ENCODE measurements at regions not wholly inside any gene's neighbourhood (a gene's known extent, or its start where the extent isn't known, plus 50 kb on each side); places are given as distances from the start of the nearest gene placed in this dataset.

GRCh38 chr10:10873289-10873688 is 144.4 kb upstream of the CELF2 start:
- no peak for DNase-seq

GRCh38 chr10:10873915-10874314 is 143.8 kb upstream of the CELF2 start:
- no peak for DNase-seq

GRCh38 chr10:10878963-10879362 is 138.7 kb upstream of the CELF2 start:
- DNase-seq: no peak

- DNase-seq: no peak
These were observed 136.4 kb upstream of the CELF2 start for GRCh38 chr10:10881117-10881813.

- no peak for DNase-seq
These were observed 133.9 kb upstream of the CELF2 start for GRCh38 chr10:10883737-10884136.

- no peak for DNase-seq
These were observed 130.7 kb upstream of the CELF2 start for GRCh38 chr10:10886861-10887531.

GRCh38 chr10:10891124-10892082 is 126.3 kb upstream of the CELF2 start:
- no peak for DNase-seq

GRCh38 chr10:10892290-10892875 is 125.3 kb upstream of the CELF2 start:
- DNase-seq: no peak

- DNase-seq: no peak
These were observed 120.3 kb upstream of the CELF2 start for GRCh38 chr10:10897400-10897799.

- DNase-seq: no peak
These were observed 115.8 kb upstream of the CELF2 start for GRCh38 chr10:10901906-10902305.

GRCh38 chr10:10902951-10903350 is 114.7 kb upstream of the CELF2 start:
- DNase-seq: no peak

GRCh38 chr10:10903620-10904019 is 114.1 kb upstream of the CELF2 start:
- no peak for DNase-seq

GRCh38 chr10:10910634-10911033 is 107.0 kb upstream of the CELF2 start:
- DNase-seq: no peak

- no peak for DNase-seq
These were observed 106.6 kb upstream of the CELF2 start for GRCh38 chr10:10911035-10911434.

GRCh38 chr10:10911471-10911921 is 106.2 kb upstream of the CELF2 start:
- DNase-seq: no peak

GRCh38 chr10:10914144-10914543 is 103.5 kb upstream of the CELF2 start:
- no peak for DNase-seq

- DNase-seq: no peak
These were observed 102.5 kb upstream of the CELF2 start for GRCh38 chr10:10915215-10915614.

GRCh38 chr10:10917031-10917430 is 100.6 kb upstream of the CELF2 start:
- DNase-seq: no peak

GRCh38 chr10:10919976-10920375 is 97.7 kb upstream of the CELF2 start:
- DNase-seq: no peak

GRCh38 chr10:10921826-10922461 is 95.7 kb upstream of the CELF2 start:
- no peak for DNase-seq

GRCh38 chr10:10923029-10923651 is 94.5 kb upstream of the CELF2 start:
- DNase-seq: no peak

- DNase-seq: no peak
These were observed 92.0 kb upstream of the CELF2 start for GRCh38 chr10:10925667-10926066.

Data from SIG-M5 (cell line).